HG03066 (cell line): ENCODE measurements at regions not wholly inside any gene's neighbourhood (a gene's known extent, or its start where the extent isn't known, plus 50 kb on each side); places are given as distances from the start of the nearest gene placed in this dataset.

Experiments used
- ATAC-seq: cut with Tn5 transposase; IDR thresholded peaks from one replicate; pipeline ENCODE4 v1.9.1; 2021; ENCODE audit warnings: low read depth; ENCODE audit not compliant: unreplicated experiment

- ATAC-seq = no peak
Observed at GRCh38 chr1:115495111-115495510, 146.7 kb upstream of the VANGL1 start.

- no peak for ATAC-seq
Observed at GRCh38 chr1:115493834-115494233, 147.9 kb upstream of the VANGL1 start.

DNA sequence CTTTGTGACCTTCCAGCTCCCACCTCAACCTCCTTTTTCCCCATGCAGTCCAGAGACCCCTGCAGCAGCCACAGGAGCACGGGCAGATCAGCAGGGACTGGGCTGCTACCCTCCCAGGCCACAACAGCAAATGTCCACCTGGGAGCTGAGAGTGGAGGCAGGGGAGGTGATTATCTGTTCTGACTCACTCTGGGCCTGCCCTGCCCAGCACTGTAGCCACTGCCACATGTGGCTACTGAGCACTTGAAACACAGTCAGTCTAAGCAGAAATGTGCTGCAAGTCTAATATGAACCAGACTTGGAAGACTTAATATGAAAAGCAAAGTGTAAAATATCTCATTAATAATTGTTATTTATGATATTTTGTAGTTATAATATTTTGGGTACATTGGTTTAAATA is 148.9 kb upstream of the VANGL1 start:
- ATAC-seq = no peak

- no peak for ATAC-seq
Observed at GRCh38 chr1:115492019-115492595, 149.7 kb upstream of the VANGL1 start.

DNA sequence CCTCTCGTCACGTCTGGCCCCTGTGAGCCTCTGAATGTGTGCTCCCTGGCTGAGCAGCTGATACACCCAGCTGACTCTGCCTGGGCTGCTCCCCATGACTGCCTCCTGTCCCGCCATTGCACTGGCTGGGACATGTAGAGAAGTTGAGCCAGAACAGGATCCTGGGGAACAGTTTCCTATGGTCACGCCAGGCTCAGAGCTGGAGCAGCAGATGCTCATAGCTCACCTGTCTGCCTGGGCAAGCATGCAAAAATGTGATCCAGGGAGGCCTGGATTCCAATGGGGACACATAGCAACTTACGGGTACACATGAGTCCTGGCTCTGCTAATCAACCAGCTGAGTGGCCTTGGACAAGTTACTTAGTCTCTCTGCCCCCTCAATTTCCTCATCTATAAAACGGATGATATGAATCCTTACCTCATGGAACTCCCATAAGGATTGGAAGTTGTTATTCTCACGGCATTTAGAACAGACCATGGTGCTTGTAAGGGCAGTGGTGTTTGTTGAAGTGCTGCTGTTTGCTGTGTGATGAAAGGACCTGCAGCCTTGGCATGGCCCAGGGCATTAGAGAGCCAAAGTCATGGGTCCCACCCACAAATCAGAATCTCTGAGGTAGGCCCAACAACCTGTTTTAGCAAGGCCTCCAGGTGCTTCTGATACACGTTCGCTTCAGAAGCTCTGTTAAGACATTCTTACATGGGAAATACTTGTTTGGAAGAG is 150.3 kb upstream of the VANGL1 start:
- no peak for ATAC-seq

- no peak for ATAC-seq
Observed at GRCh38 chr1:115479055-115479482, 141.0 kb upstream of the NGF start.

GRCh38 chr1:115477071-115477470 is 139.0 kb upstream of the NGF start:
- no peak for ATAC-seq

GRCh38 chr1:115476616-115477015 is 138.6 kb upstream of the NGF start:
- no peak for ATAC-seq

DNA sequence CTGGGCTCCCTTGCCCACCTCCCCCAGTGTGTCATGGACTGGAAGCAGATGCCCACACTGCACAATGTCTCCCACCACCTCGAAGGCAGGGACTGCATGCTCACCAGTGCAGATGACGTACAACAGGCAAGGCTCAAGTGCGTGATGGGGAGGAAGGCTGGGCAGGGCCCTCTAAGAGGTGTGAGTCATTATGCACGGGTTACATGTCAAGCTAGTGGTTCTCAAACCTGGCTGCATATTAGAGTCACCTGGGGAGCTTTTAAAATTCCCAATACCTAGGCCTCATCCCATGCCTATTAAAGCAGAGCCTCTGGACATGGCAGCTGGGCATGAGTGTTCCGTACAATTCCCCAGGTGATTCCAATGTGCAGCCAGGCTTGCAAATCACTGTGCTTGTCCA is 137.9 kb upstream of the NGF start:
- no peak for ATAC-seq

DNA sequence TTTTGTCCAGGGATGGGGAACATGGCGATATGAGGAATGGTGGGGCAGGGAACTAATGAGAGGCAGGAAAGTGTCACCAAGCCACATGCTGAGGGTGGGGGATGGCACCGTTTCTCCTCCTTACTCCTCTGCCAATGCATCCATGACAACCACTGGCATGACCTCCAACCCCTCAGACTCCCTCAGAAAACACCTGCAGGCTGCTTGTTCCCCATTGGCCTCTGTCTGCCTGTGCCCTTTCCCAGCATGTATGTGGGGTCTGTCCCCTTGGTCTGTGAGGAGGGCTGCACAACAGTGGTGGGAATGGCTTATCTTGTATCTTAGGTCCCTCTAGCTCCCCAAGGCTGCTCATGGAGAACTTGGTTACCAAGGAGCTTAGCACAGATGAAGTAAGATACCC is 137.2 kb upstream of the NGF start:
- no peak for ATAC-seq

- no peak for ATAC-seq
Observed at GRCh38 chr1:115473986-115474565, 136.0 kb upstream of the NGF start.

GRCh38 chr1:115469703-115470476 is 131.8 kb upstream of the NGF start:
- peak; percentile 65 for ATAC-seq

DNA sequence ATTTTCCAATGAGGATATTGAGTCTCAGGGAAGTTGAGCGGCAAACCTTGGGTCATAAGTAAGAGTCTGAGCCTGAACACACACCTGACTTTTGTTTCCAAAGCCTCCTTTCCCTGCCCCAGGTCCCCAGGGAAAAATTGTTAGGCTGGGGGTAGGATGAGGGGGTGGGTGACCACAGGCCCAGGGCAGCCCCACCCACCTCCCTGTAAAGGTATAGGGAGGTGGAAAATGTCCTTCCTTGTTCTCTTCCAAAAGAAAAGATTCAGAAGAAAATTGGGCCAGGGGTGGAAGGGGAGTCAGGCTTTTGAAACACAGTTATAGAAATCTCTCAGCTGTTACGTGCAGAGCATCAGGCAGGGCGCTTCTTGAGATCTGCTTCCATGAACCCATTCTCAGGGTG is 129.7 kb upstream of the NGF start:
- no peak for ATAC-seq

- no peak for ATAC-seq
Observed at GRCh38 chr1:115467196-115467595, 129.1 kb upstream of the NGF start.

DNA sequence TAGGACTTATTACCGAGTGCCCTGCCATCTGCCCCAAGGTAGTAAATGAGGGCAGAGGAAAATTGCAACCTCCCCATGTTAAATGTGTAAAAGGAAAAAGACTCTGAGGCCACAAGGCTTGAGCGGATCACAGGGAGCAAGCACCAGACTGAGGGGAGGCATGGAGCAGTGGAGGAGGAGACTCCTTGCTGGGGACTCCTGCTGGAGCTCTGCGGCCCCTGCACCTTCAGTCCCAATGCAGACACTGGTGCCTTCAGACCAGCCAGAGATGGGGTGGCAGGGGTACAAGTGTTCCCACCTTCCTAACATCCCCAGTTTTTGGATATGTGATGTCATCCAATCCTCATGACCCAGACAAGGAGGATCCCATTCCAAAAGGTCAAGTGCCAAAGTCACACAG is 128.4 kb upstream of the NGF start:
- no peak for ATAC-seq

DNA sequence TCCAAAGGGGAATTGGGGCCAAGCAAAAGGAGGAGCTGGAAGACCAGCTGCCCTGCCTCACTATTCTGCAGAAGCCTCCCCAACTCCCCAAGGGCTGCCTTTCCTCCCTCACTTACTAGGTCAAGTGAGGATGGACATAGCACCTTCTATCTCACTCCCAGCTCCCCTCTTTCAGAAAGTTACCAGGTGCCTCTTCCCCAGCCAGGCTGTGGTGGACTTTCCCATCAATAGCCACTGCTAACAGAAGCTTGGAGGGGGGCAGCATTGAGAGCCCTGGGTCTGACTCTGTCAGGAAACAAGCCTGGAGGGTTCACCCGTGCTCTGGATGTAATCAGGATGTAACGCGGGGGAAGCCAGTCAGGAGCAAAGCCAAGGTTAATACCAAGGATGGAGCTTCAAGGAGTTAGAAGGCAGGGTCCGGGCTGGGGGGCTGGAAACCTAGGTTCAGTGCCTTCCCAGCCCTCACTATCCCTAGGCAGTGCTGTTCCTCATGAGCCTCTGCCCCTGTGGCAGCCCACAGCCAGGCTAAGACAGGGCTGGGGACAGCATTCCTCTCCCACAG is 127.8 kb upstream of the NGF start:
- ATAC-seq = no peak

DNA sequence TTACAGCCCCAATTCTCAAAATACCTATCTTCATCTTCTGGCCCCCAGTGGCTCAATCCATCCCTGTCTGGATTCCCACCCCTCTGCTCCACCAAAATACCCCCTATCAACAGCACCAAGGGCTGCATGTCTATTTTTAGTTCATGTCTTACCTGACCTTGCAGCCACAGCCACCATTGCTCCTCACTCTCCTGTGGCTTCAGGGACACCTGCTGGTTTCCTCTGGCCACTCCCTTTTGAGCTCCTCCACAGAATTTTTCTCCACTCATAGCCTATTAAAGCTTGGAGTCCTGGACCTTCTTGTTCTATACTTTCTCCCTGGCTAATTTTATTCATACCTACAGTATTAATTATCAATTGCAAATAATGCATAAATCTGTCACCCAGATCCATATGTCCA is 125.3 kb upstream of the NGF start:
- no peak for ATAC-seq

GRCh38 chr1:115462566-115463076 is 124.6 kb upstream of the NGF start:
- ATAC-seq = no peak

DNA sequence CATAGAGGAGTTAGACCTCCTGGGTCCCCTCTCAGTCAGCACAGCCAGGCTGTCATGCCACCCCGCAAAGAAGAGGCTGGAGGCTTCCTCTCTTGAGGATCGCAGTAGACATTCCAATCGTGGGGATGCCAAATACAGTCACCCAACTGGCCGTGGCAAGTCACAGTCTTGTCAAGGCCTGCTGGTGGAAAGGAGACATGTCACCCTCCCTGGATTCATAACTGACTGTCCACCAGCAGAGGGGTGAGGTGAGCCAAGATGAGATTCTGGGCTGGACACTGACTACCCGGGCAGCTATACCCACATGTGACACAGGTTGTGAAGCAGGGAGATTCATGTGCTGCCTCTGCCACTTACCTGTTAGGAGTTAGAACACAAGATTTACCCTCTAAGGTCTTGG is 123.5 kb upstream of the NGF start:
- no peak for ATAC-seq

- no peak for ATAC-seq
Observed at GRCh38 chr1:115459161-115459560, 121.1 kb upstream of the NGF start.
